ENCODE measurements at regions not wholly inside any gene's neighbourhood (a gene's known extent, or its start where the extent isn't known, plus 50 kb on each side); places are given as distances from the start of the nearest gene placed in this dataset.

DNA sequence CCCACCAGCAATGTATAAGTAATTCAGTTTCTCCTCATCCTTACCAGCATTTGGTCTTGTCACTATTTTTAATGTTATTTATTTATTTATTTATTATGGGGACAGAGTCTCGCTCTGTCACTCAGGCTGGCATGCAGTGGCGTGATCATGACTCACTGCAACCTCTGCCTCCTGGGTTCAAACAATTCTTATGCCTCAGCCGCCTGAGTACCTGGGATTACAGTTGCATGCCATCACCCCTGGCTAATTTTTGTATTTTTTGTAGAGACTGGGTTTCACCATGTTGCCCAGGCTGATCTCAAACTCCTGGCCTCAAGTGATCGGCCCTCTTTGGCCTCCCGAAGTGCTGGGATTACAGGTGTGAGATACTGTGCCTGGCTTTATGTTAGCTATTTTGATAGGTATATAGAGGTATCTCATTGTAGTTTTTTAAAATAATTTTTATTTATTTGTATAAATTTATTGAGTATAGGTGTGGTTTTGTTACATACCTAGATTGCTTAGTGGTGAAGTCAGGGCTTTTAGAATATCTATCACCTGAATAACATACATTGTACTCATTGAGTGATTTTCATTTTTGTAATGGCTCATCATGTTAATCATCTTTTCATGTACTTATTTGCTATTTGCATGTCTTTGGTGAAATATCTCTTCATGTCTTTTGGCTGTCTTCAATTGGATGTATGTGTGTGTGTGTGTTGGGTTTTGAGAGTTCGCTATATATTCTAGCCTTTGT lies 53.3 kb downstream of the TANC2 start:
- Histone ChIP-seq H3K79me2 (ENCODE audit: low read depth) (peaks cover 94% of the 10 kb centered on the region), H3K4me2 (no peak overlapping the region), H3K36me3 (ENCODE audit: low read depth) (peaks cover 2% of the 10 kb centered on the region; the same call in 1 of the 2 replicates), H3K4me3 (no peak overlapping the region), H3K9me2 (ENCODE audit: insufficient read depth) (no peaks in the 10 kb centered on the region), H3K4me1 (replicated peaks; ENCODE audit: insufficient read depth) (no peaks in the 10 kb centered on the region), H3K9me3 (ENCODE audit: insufficient read depth, low read depth) (no peaks in the 10 kb centered on the region), H2AFZ (no peak overlapping the region), H3K27ac (no peak overlapping the region), H3F3A (ENCODE audit: insufficient read depth, low read depth) (peaks cover 30% of the 10 kb centered on the region; the same call in 1 of the 2 replicates), H3K27me3 (ENCODE audit: insufficient read depth, low read depth) (no peaks in the 10 kb centered on the region), H4K20me1 (ENCODE audit: insufficient read depth) (peaks cover 56% of the 10 kb centered on the region)
- intact Hi-C loops (cut with micrococcal nuclease; ENCODE audit: unreplicated experiment) = no loop called here
- no peak for TF ChIP-seq EZH2 (IDR thresholded peaks at IDR 0.05; ENCODE audit: low read depth)
- TF ChIP-seq, protein P1, sequence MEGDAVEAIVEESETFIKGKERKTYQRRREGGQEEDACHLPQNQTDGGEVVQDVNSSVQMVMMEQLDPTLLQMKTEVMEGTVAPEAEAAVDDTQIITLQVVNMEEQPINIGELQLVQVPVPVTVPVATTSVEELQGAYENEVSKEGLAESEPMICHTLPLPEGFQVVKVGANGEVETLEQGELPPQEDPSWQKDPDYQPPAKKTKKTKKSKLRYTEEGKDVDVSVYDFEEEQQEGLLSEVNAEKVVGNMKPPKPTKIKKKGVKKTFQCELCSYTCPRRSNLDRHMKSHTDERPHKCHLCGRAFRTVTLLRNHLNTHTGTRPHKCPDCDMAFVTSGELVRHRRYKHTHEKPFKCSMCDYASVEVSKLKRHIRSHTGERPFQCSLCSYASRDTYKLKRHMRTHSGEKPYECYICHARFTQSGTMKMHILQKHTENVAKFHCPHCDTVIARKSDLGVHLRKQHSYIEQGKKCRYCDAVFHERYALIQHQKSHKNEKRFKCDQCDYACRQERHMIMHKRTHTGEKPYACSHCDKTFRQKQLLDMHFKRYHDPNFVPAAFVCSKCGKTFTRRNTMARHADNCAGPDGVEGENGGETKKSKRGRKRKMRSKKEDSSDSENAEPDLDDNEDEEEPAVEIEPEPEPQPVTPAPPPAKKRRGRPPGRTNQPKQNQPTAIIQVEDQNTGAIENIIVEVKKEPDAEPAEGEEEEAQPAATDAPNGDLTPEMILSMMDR (conservative IDR thresholded peaks at IDR 0.05) = no peak
- no TSS peak for BruUV-seq (replicated peaks)
- ChIA-PET POLR2A (ENCODE audit: unreplicated experiment) (no interaction called here), CTCF (interaction anchor here (0.5 kb wide), 1 partner anchor 195 kb away, joined by 3 read pairs; no protein-coding TSS in a partner anchor)
- peak in 1 of 2 experiments; percentile 36 for DNase-seq

DNA sequence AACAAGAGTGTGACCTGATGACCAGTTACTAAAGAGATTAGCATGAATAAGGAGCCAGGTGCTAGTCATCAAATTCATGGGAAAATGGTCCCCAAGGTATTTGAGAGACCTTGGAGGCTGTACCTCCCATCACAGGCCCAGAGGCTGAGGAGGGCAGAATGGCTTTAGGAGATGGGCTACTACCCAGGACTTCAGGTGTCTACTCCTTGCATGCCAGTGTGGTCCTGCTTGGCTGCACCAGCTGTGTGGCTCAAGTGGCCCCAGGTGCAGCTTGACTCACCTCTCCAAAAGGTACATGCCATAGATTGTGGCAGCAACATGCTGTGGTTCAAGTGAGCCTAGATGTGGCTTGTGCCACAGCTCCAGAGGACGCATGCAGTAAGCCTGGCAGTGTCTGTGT lies 56.5 kb downstream of the TANC2 start:
- no peaks in the 10 kb centered on the region for H3K9me2 ChIP-seq (ENCODE audit: insufficient read depth)
- TF ChIP-seq, protein P1 (conservative IDR thresholded peaks at IDR 0.05) = no peak
- no peak for TF ChIP-seq EZH2 (IDR thresholded peaks at IDR 0.05; ENCODE audit: low read depth)
- POLR2A ChIA-PET (ENCODE audit: unreplicated experiment) = no interaction called here
- no TSS peak for BruUV-seq (replicated peaks)
- no peak overlapping the region for H3K4me2 ChIP-seq
- H3K27ac ChIP-seq = no peak overlapping the region
- H3K9me3 ChIP-seq (ENCODE audit: insufficient read depth, low read depth) = no peaks in the 10 kb centered on the region
- CTCF ChIA-PET = no interaction called here
- DNase-seq = no peak
- H3K27me3 ChIP-seq (ENCODE audit: insufficient read depth, low read depth) = no peaks in the 10 kb centered on the region
- H2AFZ ChIP-seq = no peak overlapping the region
- H3K36me3 ChIP-seq (ENCODE audit: low read depth) = no peaks in the 10 kb centered on the region
- H3K4me3 ChIP-seq = no peak overlapping the region
- peaks cover 96% of the 10 kb centered on the region for H3K79me2 ChIP-seq (ENCODE audit: low read depth)
- H4K20me1 ChIP-seq (ENCODE audit: insufficient read depth) = peaks cover 57% of the 10 kb centered on the region
- H3F3A ChIP-seq (ENCODE audit: insufficient read depth, low read depth) = peaks cover 21% of the 10 kb centered on the region; the same call in 1 of the 2 replicates
- no peaks in the 10 kb centered on the region for H3K4me1 ChIP-seq (replicated peaks; ENCODE audit: insufficient read depth)
- intact Hi-C loops (cut with micrococcal nuclease; ENCODE audit: unreplicated experiment) = no loop called here

DNA sequence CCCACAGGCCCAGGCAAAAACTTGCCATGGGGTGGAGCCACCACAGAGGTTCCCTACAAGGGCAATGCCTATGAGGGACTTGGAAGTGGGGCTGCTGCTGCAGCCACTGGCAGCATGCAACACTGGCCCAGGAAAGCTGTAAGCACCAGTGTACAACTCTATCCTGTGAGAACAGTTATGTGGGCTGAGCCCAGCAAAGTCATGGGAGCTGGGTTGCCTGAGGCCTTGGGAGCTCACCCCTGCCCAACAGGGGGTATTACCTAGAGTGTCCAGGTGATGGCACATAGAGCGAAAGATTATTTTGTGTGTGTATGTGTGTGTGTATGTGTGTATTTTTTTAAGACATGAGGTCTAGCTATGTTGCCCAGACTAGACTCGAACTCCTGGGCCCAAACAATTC lies 57.0 kb downstream of the TANC2 start:
- Histone ChIP-seq H3K4me3 (no peak overlapping the region), H4K20me1 (ENCODE audit: insufficient read depth) (peaks cover 62% of the 10 kb centered on the region), H3K36me3 (ENCODE audit: low read depth) (no peaks in the 10 kb centered on the region), H3K79me2 (ENCODE audit: low read depth) (peaks cover 96% of the 10 kb centered on the region), H3K27me3 (ENCODE audit: insufficient read depth, low read depth) (no peaks in the 10 kb centered on the region), H2AFZ (no peak overlapping the region), H3K4me2 (no peak overlapping the region), H3K9me3 (ENCODE audit: insufficient read depth, low read depth) (no peaks in the 10 kb centered on the region), H3K27ac (0 out of 2 replicates have a peak overlapping the region, but pooled peaks have one; percentile 2), H3K4me1 (replicated peaks; ENCODE audit: insufficient read depth) (no peaks in the 10 kb centered on the region), H3F3A (ENCODE audit: insufficient read depth, low read depth) (peaks cover 26% of the 10 kb centered on the region), H3K9me2 (ENCODE audit: insufficient read depth) (no peaks in the 10 kb centered on the region)
- CTCF ChIA-PET = no interaction called here
- no TSS peak for BruUV-seq (replicated peaks)
- intact Hi-C loops (cut with micrococcal nuclease; ENCODE audit: unreplicated experiment) = no loop called here
- DNase-seq = no peak
- TF ChIP-seq, protein P1 (conservative IDR thresholded peaks at IDR 0.05) = no peak
- no peak for TF ChIP-seq EZH2 (IDR thresholded peaks at IDR 0.05; ENCODE audit: low read depth)
- POLR2A ChIA-PET (ENCODE audit: unreplicated experiment) = no interaction called here
